ENCODE measurements at regions not wholly inside any gene's neighbourhood (a gene's known extent, or its start where the extent isn't known, plus 50 kb on each side); places are given as distances from the start of the nearest gene placed in this dataset.

DNA sequence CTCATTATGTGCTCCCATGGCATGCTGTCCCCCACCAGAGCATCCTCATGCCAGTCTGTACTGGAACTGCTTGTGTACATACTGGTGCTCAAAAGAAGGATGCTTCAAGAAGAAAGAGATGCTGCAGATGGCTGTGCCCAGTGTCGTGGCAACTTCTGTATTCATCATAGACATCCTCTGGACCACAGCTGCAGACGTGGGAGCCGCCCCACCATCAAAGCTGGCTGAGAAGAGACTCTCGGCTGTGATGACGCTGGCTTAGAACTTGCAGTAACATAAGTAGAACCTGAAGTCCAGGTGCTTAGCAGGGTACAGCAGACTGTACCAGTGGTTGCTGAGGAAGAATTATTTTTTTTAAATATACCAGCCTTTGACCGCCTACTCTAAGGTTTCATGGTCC is 112.6 kb upstream of the ARHGAP5 start:
- no peak for DNase-seq (ENCODE audit: low read depth in 2 of 2, low spot score in 1 of 2)

DNA sequence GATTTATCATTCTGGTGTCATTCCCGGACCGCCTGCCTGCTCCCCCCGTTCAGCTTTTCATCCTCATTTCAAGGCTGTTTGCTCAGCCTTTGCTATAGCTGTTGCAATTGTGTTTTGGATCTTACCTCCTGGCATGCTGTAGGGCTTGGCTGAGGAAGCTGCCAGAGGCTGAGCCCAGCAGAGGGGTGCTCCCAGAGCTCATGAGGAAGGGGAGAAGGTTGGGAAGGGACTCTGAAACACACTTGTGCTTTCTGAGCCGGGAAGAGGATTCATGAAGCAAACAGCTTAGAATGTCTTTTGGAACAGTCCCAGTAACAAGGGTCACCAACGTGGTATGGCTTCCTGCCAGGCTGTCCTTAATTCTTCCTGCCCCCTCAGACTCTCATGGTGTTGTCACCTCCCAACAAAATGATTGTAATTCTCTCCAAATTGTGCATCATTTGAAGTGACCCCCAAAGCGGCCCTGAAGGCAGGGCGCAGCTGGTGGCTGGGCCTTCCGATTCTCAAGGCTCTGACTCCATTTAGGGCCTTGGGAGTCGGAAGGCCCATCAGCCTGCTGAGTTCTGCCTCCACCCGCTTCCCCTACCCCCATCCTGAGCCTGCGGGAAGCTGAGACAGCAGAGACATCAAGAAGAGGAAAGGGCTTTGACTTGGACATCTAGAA is 111.9 kb upstream of the ARHGAP5 start:
- DNase-seq (ENCODE audit: low read depth in 2 of 2, low spot score in 1 of 2): no peak

- DNase-seq (ENCODE audit: low read depth in 2 of 2, low spot score in 1 of 2): no peak
These were observed 111.1 kb upstream of the ARHGAP5 start for GRCh38 chr14:31965735-31966598.

- no peak for DNase-seq (ENCODE audit: low read depth in 2 of 2, low spot score in 1 of 2)
These were observed 110.0 kb upstream of the ARHGAP5 start for GRCh38 chr14:31966896-31967668.

GRCh38 chr14:31967669-31967975 is 109.5 kb upstream of the ARHGAP5 start:
- DNase-seq (ENCODE audit: low read depth in 2 of 2, low spot score in 1 of 2): no peak

DNA sequence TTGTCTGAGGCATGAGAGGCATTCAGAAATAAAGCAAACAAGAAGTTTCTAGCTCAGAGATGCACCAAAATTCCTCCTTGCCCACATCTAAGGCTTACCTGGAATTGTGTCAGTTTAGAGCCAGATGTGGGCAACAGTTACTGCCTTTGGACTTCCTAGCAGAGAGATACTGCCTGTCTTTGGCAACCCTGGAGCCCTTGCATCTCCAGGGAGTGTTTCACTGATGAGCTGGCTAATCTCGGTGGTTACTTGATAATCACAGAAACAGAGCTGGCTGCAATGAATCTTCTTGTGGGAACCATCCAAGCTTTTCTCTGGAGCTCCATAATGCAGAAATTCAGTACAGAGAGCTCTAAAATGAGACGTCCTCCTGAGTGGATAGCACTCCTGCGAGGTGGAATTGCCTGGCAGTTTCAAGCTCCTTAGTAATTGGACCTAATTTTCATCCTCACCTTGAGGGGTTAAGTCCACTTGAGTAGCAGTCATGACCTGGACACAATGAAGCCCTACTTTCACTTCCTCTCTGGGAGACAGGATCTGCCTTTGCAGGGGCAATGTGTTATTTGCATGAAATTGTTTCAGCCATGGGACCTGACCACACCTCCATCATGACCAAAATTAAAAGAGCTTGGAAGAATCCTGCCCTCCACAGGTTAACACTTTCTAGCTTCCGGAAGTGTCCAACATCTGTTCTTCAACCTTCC is 108.8 kb upstream of the ARHGAP5 start:
- no peak for DNase-seq (ENCODE audit: low read depth in 2 of 2, low spot score in 1 of 2)

DNA sequence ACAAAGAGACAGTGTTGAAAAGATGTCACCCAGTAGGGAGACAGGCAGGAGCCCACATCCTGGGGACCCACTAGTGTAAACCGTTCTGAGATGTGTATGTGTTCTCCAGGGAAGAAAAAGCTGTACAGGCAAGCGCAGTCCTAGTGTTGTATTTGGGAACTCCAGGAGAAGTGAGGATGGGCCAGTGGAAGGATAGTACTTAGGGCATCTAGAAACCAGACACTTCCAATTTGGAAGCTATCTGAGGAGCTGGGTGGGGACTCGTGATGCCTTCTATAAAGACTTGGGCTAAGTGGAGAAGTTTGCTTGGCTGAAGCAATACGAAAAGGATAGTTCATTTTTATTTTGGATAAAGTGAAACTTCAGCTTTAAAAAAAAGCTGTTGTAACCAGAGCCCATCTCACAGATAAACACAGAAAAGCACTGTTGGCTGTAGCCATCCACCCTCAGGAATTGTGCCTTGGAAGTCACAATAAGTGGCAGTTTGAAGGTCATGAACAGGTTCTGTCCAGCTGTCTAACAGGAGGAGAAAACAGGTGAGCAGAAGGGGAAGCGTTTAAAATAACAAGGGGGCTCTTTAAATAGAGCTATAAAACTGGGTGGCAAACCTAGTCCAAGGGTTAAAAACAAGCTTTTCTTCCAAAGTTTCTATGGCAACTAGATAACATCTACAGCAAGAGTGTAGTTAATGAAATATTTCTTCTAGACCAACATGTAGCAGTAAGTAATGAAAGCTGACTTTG is 108.0 kb upstream of the ARHGAP5 start:
- no peak for DNase-seq (ENCODE audit: low read depth in 2 of 2, low spot score in 1 of 2)

- DNase-seq (ENCODE audit: low read depth in 2 of 2, low spot score in 1 of 2): no peak
These were observed 107.3 kb upstream of the ARHGAP5 start for GRCh38 chr14:31969699-31970240.

- DNase-seq (ENCODE audit: low read depth in 2 of 2, low spot score in 1 of 2): no peak
These were observed 106.4 kb upstream of the ARHGAP5 start for GRCh38 chr14:31970744-31971143.

GRCh38 chr14:31971612-31972011 is 105.5 kb upstream of the ARHGAP5 start:
- DNase-seq (ENCODE audit: low read depth in 2 of 2, low spot score in 1 of 2): no peak

- no peak for DNase-seq (ENCODE audit: low read depth in 2 of 2, low spot score in 1 of 2)
These were observed 100.0 kb upstream of the ARHGAP5 start for GRCh38 chr14:31977001-31977556.

DNA sequence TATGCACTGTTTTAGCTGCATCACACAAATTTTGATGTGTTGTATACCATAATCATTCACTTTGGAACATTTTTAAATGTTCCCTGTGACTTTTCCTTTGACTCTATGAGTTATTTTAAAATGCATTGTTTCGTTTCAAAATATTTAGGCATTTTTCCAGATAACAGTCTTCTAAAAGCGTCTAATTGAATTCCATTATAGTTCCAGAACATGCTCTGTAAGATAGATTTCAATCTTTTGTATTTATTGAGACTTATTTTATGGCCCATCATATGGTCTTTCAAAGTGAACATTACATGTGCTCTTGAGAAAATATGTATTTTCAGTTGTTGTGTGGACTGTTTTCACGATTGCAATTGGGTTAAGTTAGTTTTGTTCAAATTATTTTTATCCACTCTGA is 98.7 kb upstream of the ARHGAP5 start:
- DNase-seq (ENCODE audit: low read depth in 2 of 2, low spot score in 1 of 2): no peak

DNA sequence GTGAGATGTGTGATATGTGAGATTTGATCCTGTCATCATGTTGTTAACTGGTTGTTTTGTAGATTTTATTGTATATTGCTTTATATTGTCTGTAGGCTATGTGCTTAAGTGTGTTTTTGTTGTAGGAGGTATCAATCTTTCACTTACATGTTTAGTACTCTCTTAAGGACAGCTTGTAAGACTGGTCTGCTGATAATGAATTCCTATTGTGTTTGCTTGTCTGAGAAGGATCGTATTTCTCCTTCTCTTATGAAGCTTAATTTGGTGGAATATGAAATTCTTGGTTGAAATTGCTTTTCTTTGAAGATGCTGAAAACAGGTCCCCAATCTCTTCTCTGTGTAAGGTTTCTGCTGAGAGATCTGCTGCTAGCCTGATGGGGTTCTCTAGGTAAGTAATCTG is 94.5 kb upstream of the ARHGAP5 start:
- DNase-seq (ENCODE audit: low read depth in 2 of 2, low spot score in 1 of 2): no peak

- DNase-seq (ENCODE audit: low read depth in 2 of 2, low spot score in 1 of 2): no peak
These were observed 90.7 kb upstream of the ARHGAP5 start for GRCh38 chr14:31986405-31986804.

DNA sequence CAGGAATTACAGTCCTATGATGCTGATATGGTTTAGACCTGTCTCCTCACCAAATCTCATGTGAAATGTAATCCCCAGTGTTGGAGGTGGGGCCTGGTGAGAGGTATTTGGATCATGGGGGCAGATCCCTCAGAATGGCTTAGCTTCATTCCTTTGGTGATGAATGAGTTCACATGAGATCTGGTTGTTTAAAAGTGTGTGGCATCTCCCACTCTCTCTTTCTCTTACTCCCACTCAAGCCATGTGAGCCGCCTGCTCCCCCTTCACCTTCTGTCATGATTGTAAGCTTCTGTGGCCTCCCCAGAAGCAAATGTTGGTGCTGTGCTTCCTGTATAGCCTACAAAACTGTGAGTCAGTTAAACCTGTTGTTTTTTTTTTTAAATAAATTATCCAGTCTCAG is 89.4 kb upstream of the ARHGAP5 start:
- DNase-seq (ENCODE audit: low read depth in 2 of 2, low spot score in 1 of 2): no peak

- no peak for DNase-seq (ENCODE audit: low read depth in 2 of 2, low spot score in 1 of 2)
These were observed 88.9 kb upstream of the ARHGAP5 start for GRCh38 chr14:31988244-31988643.

DNA sequence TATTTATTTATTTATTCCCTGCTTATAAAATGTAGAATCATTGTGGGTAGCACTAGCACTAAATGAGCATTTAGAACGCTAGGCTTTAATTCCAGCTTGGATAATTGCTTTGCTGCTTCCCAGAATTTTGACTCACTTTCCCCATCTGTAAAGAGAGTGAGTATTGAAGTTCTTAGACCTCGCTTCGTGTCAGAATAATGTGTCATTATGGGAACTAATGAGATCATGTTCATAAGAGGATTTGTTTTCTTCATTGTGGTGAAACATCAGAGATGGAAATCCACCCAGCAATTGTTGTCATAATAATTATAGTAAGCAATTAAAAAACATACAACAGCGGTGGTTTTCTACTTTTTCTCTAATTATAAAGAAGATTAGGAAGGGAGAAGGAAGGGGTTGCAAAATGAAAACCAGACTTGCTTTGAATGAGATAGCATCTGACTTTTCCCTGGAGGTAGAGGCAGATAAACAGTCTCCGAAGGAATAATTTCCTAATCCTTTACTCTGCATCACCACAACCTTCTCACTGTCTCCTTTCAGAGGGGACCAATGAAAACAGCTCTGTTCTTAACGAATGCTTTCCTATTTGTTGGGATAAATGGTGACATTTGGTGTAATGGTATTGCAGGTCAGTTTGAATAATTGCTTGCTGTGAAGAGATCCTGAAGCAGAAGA is 86.8 kb upstream of the ARHGAP5 start:
- no peak for DNase-seq (ENCODE audit: low read depth in 2 of 2, low spot score in 1 of 2)

GRCh38 chr14:31990926-31991572 is 86.1 kb upstream of the ARHGAP5 start:
- no peak for DNase-seq (ENCODE audit: low read depth in 2 of 2, low spot score in 1 of 2)

- no peak for DNase-seq (ENCODE audit: low read depth in 2 of 2, low spot score in 1 of 2)
These were observed 85.1 kb upstream of the ARHGAP5 start for GRCh38 chr14:31992011-31992447.
